ENCODE measurements at regions not wholly inside any gene's neighbourhood (a gene's known extent, or its start where the extent isn't known, plus 50 kb on each side); places are given as distances from the start of the nearest gene placed in this dataset.

DNA sequence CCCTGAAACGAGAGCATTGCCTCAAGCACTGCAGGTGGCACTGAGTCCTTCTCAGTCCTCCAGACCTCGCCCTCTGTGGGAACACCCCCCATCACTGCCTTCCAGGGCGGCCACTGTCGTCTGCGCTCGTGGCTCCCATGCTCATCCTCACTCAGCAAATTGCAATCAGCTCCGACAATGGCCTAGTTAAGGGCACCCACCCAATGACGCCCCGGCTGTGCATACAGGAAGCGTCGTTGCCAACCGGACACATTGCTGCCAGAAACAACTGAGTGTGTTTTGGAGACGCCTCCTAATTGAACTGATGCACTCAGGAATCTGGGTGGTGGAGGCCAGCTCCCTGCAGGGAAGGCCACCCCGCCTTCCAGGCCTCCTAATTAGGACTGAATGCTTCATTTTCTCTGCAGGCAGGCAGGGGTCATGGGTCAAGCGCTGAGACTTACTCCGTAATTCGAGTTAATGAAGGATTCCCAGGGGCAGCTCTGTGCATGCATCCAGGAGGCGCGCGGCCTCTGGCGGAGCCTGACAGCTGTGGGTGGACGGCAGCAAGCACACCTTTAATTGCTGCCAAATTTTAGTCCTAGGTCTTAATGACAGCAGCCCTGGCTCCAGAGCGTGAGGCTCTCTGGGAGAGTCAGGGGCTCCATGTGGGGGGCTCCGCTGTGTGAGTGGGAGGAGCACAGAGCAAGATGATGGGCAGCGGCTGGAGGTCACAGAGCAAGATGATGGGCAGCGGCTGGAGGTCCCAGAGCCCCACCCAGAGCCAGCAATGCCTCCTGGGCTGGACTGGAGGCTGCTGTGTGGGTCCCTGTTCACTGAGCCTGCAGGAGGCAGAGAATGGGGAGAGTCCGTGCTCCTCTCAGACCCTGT is 199.0 kb downstream of the BRD1 start:
- Histone ChIP-seq H3K27ac (ENCODE audit: low read length) (no peak overlapping the region), H3K36me3 (ENCODE audit: control insufficient read depth in 2 of 2, extremely low read depth in 1 of 2, insufficient read depth in 1 of 2, low read length in 1 of 2) (no peaks in the 10 kb centered on the region), H3K27me3 (replicated peaks in 1 of 2; ENCODE audit: control insufficient read depth in 2 of 2, extremely low read depth in 1 of 2, insufficient read depth in 2 of 2, low read length in 1 of 2) (no peaks in the 10 kb centered on the region), H3K4me1 (ENCODE audit: control insufficient read depth in 1 of 2, extremely low read depth in 1 of 2, insufficient read depth in 2 of 2, low read length in 2 of 2) (no peaks in the 10 kb centered on the region), H3K9me3 (no peaks in the 10 kb centered on the region), H3K4me3 (ENCODE audit: control insufficient read depth in 1 of 2, extremely low read depth in 1 of 2, low read length in 1 of 2) (no peak overlapping the region)
- Mint-ChIP-seq H3K36me3 (no peaks in the 10 kb centered on the region), H3K27me3 (no peaks in the 10 kb centered on the region), H3K27ac (no peak overlapping the region), H3K4me3 (no peak overlapping the region), H3K4me1 (peaks cover 2 to 23% (median 17%) of the 10 kb centered on the region in 3 donors), H3K9me3 (no peaks in the 10 kb centered on the region)
- ChIA-PET POLR2A (no interaction called here), CTCF (no interaction called here)
- ATAC-seq (replicated peaks in 1 of 4) (no peak), DNase-seq (no peak)
- WGBS (ENCODE audit: insufficient coverage): 90% methylated on average over 23 of the region's 27 CpGs

DNA sequence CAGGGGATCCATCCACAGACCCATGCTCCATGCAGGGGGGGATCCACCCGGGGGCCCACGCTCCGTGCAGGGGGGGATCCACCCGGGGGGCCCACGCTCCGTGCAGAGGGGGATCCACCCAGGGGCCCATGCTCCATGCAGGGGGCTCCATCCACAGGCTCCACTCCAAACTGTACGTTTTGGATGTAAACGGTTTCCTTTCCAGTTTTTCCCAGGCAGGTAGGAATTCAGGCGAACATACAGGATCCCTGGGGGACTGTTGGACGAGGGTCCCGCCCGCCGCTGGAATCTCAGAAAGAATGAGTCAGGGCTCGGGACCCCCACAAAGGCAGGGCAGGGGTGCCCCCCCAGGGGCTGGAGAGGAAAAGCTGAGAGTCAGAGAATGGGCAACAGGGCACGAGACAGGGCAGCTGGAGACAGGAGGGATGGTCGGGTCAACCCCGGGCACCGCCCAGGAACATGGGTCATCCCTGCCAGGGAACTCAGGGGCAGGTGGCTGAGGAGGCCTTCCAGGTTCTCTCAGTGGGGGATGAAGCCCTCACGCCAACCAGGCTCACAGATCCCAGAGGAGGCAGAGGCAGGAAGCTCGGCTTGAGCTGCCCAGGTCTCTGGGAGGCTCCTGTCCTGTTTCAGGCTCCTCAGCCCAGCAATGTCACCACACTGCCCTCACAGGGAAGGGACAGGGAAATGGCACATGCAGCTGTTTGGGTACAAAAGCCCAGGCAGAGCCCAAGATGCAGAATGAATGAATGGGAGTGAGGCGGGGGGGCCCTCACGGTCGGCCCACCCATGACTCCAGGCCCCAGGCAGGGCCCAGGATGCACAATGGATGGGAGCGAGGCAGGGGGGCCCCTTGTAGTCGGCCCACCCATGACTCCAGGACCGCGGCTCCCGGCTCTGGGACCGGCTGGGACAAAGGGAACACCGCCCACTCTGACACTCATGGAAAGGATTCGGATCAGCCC is 200.2 kb downstream of the BRD1 start:
- Histone ChIP-seq H3K4me3 (ENCODE audit: control insufficient read depth in 1 of 2, extremely low read depth in 1 of 2, low read length in 1 of 2) (no peak overlapping the region), H3K4me1 (ENCODE audit: control insufficient read depth in 1 of 2, extremely low read depth in 1 of 2, insufficient read depth in 2 of 2, low read length in 2 of 2) (no peaks in the 10 kb centered on the region), H3K36me3 (ENCODE audit: control insufficient read depth in 2 of 2, extremely low read depth in 1 of 2, insufficient read depth in 1 of 2, low read length in 1 of 2) (no peaks in the 10 kb centered on the region), H3K9me3 (no peaks in the 10 kb centered on the region), H3K27me3 (replicated peaks in 1 of 2; ENCODE audit: control insufficient read depth in 2 of 2, extremely low read depth in 1 of 2, insufficient read depth in 2 of 2, low read length in 1 of 2) (no peaks in the 10 kb centered on the region), H3K27ac (ENCODE audit: low read length) (no peak overlapping the region)
- Mint-ChIP-seq H3K27ac (no peak overlapping the region), H3K36me3 (no peaks in the 10 kb centered on the region), H3K27me3 (no peaks in the 10 kb centered on the region), H3K9me3 (no peaks in the 10 kb centered on the region), H3K4me1 (peaks cover 2 to 23% (median 17%) of the 10 kb centered on the region in 3 donors), H3K4me3 (no peak overlapping the region)
- ChIA-PET POLR2A (no interaction called here), CTCF (no interaction called here)
- 94% methylated on average over 22 of the region's 31 CpGs for WGBS (ENCODE audit: insufficient coverage)
- DNase-seq: no peak
- no peak for ATAC-seq (replicated peaks in 1 of 4)

DNA sequence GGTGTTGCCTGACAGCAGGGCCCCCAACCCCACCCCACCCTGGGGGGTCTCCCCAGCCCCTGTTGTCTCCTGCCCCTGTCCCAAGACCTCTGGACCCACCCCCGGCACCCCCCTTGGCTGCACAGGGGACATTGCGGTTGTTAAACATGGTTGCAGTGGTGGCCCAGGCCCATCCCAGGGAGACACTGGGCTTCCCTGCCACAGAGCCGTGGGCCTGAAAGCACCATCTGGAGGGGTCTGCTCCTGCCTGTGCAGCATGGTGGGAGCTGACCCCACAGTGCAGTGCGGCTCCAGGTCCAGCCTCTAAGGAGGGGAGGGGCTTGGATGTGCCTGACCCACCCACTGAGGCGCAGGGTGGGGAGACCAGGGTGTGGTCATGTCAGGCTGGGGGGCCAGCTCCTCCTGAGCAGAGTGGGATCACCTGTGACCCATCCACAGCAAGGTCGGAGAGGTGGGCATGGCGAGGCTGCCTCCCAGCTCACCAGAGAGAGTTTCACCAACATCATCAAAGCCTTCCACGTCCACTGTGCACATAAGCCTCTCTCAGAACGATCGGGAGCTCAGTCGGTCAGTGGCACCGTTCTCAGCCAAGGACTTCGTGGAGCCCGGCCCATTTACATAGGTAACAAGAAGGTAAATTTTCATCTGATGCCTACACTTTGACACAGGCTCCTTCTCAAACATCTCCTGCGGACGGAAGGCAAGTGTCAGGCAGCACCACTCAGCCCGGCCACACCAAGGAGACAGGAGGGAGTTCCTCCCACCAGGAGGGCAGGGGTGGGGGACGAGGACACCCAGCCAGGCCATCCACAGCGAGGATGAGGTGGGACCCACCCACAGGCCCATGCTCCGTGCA is 201.1 kb downstream of the BRD1 start:
- DNase-seq: no peak
- Mint-ChIP-seq H3K27me3 (no peaks in the 10 kb centered on the region), H3K36me3 (no peaks in the 10 kb centered on the region), H3K4me1 (peaks cover 2 to 23% (median 17%) of the 10 kb centered on the region in 3 donors), H3K4me3 (no peak overlapping the region), H3K9me3 (no peaks in the 10 kb centered on the region), H3K27ac (no peak overlapping the region)
- Histone ChIP-seq H3K27ac (ENCODE audit: low read length) (no peak overlapping the region), H3K4me1 (ENCODE audit: control insufficient read depth in 1 of 2, extremely low read depth in 1 of 2, insufficient read depth in 2 of 2, low read length in 2 of 2) (no peaks in the 10 kb centered on the region), H3K27me3 (replicated peaks in 1 of 2; ENCODE audit: control insufficient read depth in 2 of 2, extremely low read depth in 1 of 2, insufficient read depth in 2 of 2, low read length in 1 of 2) (no peaks in the 10 kb centered on the region), H3K4me3 (ENCODE audit: control insufficient read depth in 1 of 2, extremely low read depth in 1 of 2, low read length in 1 of 2) (no peak overlapping the region), H3K36me3 (ENCODE audit: control insufficient read depth in 2 of 2, extremely low read depth in 1 of 2, insufficient read depth in 1 of 2, low read length in 1 of 2) (no peaks in the 10 kb centered on the region), H3K9me3 (no peaks in the 10 kb centered on the region)
- ATAC-seq (replicated peaks in 1 of 4): no peak
- CTCF ChIA-PET: no interaction called here
- POLR2A ChIA-PET: no interaction called here
- WGBS (ENCODE audit: insufficient coverage): 92% methylated on average over 12 of the region's 20 CpGs

DNA sequence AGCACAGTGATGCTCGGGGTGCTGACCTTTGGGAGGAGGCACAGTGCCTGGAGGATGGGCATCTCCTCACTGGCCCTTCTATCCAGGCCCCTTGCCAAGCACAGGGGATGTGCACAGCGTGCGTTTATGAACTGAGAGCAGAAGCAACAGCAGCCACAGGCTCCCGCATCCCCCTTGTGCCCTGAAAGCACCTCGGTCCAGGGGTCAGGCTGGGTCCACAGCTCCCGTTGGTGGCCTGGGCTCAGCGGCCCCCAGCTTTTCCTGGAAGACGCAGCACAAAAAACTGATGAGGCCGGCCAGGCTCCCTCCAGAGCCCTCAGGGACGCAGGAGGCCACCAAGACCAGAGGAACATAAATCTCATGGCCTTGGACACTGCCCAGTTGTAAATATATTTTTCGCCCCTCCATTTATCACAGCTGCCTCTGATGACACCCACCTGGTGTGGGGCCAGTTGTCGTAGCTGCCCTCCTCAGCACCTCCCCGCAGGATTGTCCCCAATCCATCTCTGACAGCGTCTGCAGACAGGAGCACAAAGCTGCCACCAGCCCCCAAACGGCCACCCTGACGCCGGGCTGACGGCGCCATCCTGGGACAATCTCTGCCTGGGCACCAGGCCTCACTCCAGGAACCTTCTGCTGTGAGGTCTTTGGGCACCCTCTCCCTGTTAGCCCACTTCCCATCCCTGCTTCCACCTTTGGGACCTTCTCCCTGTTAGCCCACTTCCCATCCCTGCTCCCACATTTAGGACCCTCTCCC is 203.1 kb downstream of the BRD1 start:
- Mint-ChIP-seq H3K4me3 (no peak overlapping the region), H3K27ac (no peak overlapping the region), H3K9me3 (no peaks in the 10 kb centered on the region), H3K36me3 (peaks cover 6% of the 10 kb centered on the region), H3K4me1 (peaks cover 0 to 18% (median 15%) of the 10 kb centered on the region in 3 donors), H3K27me3 (no peaks in the 10 kb centered on the region)
- POLR2A ChIA-PET: no interaction called here
- H3K27ac ChIP-seq (ENCODE audit: low read length): no peak overlapping the region
- WGBS (ENCODE audit: insufficient coverage): 85% methylated on average over 19 of the region's 19 CpGs
- peaks cover 0 to 4% of the 10 kb centered on the region in 2 donors for H3K36me3 ChIP-seq (ENCODE audit: control insufficient read depth in 2 of 2, extremely low read depth in 1 of 2, insufficient read depth in 1 of 2, low read length in 1 of 2)
- DNase-seq: no peak
- H3K4me1 ChIP-seq (ENCODE audit: control insufficient read depth in 1 of 2, extremely low read depth in 1 of 2, insufficient read depth in 2 of 2, low read length in 2 of 2): no peaks in the 10 kb centered on the region
- no peaks in the 10 kb centered on the region for H3K9me3 ChIP-seq
- no peak overlapping the region for H3K4me3 ChIP-seq (ENCODE audit: control insufficient read depth in 1 of 2, extremely low read depth in 1 of 2, low read length in 1 of 2)
- ATAC-seq (replicated peaks in 1 of 4): no peak
- CTCF ChIA-PET: no interaction called here
- H3K27me3 ChIP-seq (replicated peaks in 1 of 2; ENCODE audit: control insufficient read depth in 2 of 2, extremely low read depth in 1 of 2, insufficient read depth in 2 of 2, low read length in 1 of 2): no peaks in the 10 kb centered on the region

DNA sequence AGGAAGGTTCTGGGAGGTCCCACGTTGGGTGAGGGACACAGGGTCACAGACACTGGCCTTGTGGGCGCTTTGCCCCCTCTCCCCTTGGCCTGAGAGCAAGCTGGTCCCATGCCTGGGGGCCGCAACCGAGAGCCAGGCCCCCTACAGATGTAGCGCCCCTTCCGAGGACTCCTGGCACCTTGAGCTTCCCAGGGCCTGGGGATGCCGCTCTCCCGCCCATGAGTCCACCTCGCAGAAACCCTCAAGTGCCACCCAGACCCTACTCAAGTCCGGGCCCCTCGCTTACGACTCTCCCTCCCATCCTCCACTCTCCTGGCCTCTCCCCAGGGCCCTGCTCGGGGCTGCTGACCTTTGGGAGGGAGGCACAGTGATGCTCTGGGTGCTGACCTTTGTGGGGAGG is 204.0 kb downstream of the BRD1 start:
- H3K27ac Mint-ChIP-seq: no peak overlapping the region
- WGBS (ENCODE audit: insufficient coverage): 97% methylated on average over 4 of the region's 13 CpGs
- POLR2A ChIA-PET: no interaction called here

More for the DNA sequence above, 204.0 kb downstream of the BRD1 start:
- Mint-ChIP-seq H3K27me3 (no peaks in the 10 kb centered on the region), H3K4me1 (peaks cover 0 to 15% (median 13%) of the 10 kb centered on the region in 3 donors), H3K36me3 (peaks cover 10% of the 10 kb centered on the region), H3K4me3 (no peak overlapping the region), H3K9me3 (no peaks in the 10 kb centered on the region)
- Histone ChIP-seq H3K9me3 (no peaks in the 10 kb centered on the region), H3K4me1 (ENCODE audit: control insufficient read depth in 1 of 2, extremely low read depth in 1 of 2, insufficient read depth in 2 of 2, low read length in 2 of 2) (no peaks in the 10 kb centered on the region), H3K27ac (ENCODE audit: low read length) (no peak overlapping the region), H3K36me3 (ENCODE audit: control insufficient read depth in 2 of 2, extremely low read depth in 1 of 2, insufficient read depth in 1 of 2, low read length in 1 of 2) (peaks cover 0 to 6% of the 10 kb centered on the region in 2 donors), H3K4me3 (ENCODE audit: control insufficient read depth in 1 of 2, extremely low read depth in 1 of 2, low read length in 1 of 2) (no peak overlapping the region), H3K27me3 (replicated peaks in 1 of 2; ENCODE audit: control insufficient read depth in 2 of 2, extremely low read depth in 1 of 2, insufficient read depth in 2 of 2, low read length in 1 of 2) (no peaks in the 10 kb centered on the region)
- CTCF ChIA-PET: no interaction called here
- ATAC-seq (replicated peaks in 1 of 4) (no peak), DNase-seq (no peak)

Data from T-cell (primary cell).